UCSD-AML1 (cell line): ENCODE measurements at regions not wholly inside any gene's neighbourhood (a gene's known extent, or its start where the extent isn't known, plus 50 kb on each side); places are given as distances from the start of the nearest gene placed in this dataset.
"Not testable (repeated sequence)": the region's sequence is repeated elsewhere in the genome, so short reads cannot be mapped to it uniquely, and the experiment has no call there.

Experiments used
- DNase-seq: peaks from one replicate; lab custom pipeline; 2025; ENCODE audit not compliant: unreplicated experiment; lab: John Stamatoyannopoulos, UW

- no peak for DNase-seq
These were observed 448.1 kb upstream of the TRAM1L1 start for GRCh38 chr4:117533501-117533900.

- no peak for DNase-seq
These were observed 459.7 kb upstream of the TRAM1L1 start for GRCh38 chr4:117545039-117545438.

GRCh38 chr4:117549524-117549923 is 464.1 kb upstream of the TRAM1L1 start:
- no peak for DNase-seq

GRCh38 chr4:117550085-117550484 is 464.7 kb upstream of the TRAM1L1 start:
- no peak for DNase-seq

- no peak for DNase-seq
These were observed 474.0 kb upstream of the NDST3 start for GRCh38 chr4:117560329-117560728.

- no peak for DNase-seq
These were observed 460.2 kb upstream of the NDST3 start for GRCh38 chr4:117574085-117574484.

- no peak for DNase-seq
These were observed 458.4 kb upstream of the NDST3 start for GRCh38 chr4:117575850-117576249.

- no peak for DNase-seq
These were observed 456.5 kb upstream of the NDST3 start for GRCh38 chr4:117577686-117578311.

- no peak for DNase-seq
These were observed 445.5 kb upstream of the NDST3 start for GRCh38 chr4:117588771-117589170.

GRCh38 chr4:117596917-117597480 is 437.3 kb upstream of the NDST3 start:
- DNase-seq = no peak

- DNase-seq = not testable (repeated sequence)
These were observed 434.9 kb upstream of the NDST3 start for GRCh38 chr4:117599393-117599792.

- not testable (repeated sequence) for DNase-seq
These were observed 433.4 kb upstream of the NDST3 start for GRCh38 chr4:117600936-117601335.

GRCh38 chr4:117610706-117611308 is 423.5 kb upstream of the NDST3 start:
- no peak for DNase-seq

GRCh38 chr4:117621673-117622072 is 412.6 kb upstream of the NDST3 start:
- no peak for DNase-seq

GRCh38 chr4:117623326-117623725 is 411.0 kb upstream of the NDST3 start:
- no peak for DNase-seq

- DNase-seq = no peak
These were observed 407.6 kb upstream of the NDST3 start for GRCh38 chr4:117626664-117627063.

- no peak for DNase-seq
These were observed 399.6 kb upstream of the NDST3 start for GRCh38 chr4:117634716-117635115.

- no peak for DNase-seq
These were observed 396.9 kb upstream of the NDST3 start for GRCh38 chr4:117637347-117637746.

- DNase-seq = no peak
These were observed 393.4 kb upstream of the NDST3 start for GRCh38 chr4:117640836-117641235.

- no peak for DNase-seq
These were observed 392.8 kb upstream of the NDST3 start for GRCh38 chr4:117641519-117641918.

GRCh38 chr4:117654079-117654478 is 380.2 kb upstream of the NDST3 start:
- no peak for DNase-seq

- DNase-seq = no peak
These were observed 373.6 kb upstream of the NDST3 start for GRCh38 chr4:117660668-117661067.
